Heart left ventricle (tissue), 16 donors: ENCODE measurements at regions not wholly inside any gene's neighbourhood (a gene's known extent, or its start where the extent isn't known, plus 50 kb on each side); places are given as distances from the start of the nearest gene placed in this dataset.

ENCODE experiments used
- ATAC-seq, 4 donors: fragments of 200-7000 bp; cut with Tn5 transposase; one replicate each; pipeline ENCODE4 v1.9.1; 2020 to 2022; ENCODE audit warnings: moderate library complexity in 4 of 4, mild to moderate bottlenecking in 3 of 4, moderate number of reproducible peaks in 1 of 4
- DNase-seq, 5 donors: peaks; one replicate each; pipeline ENCODE4 v3.0.0-alpha.2; 2020
- H3K27ac ChIP-seq, 12 donors: fragments of 200-600 bp; sonication (generic) in 4 of 12; one replicate each; pipeline versions ENCODE4 v1.5.0 to v1.8.0; 2016 to 2022; ENCODE audit warnings: mild to moderate bottlenecking in 2 of 12
- H3K27me3 ChIP-seq, 9 donors: fragments of 200-600 bp; sonication (generic) in 2 of 9; one replicate each; pipeline versions ENCODE4 v1.5.1 to v1.8.0; 2016 to 2022; ENCODE audit warnings: mild to moderate bottlenecking in 3 of 9
- H3K36me3 ChIP-seq, 9 donors: fragments of 200-600 bp; sonication (generic) in 2 of 9; one replicate each; pipeline versions ENCODE4 v1.5.0 to v1.8.0; 2018 to 2022; ENCODE audit warnings: mild to moderate bottlenecking in 2 of 9
- H3K4me1 ChIP-seq, 12 donors: fragments of 200-600 bp; sonication (generic) in 4 of 12; one replicate each; pipeline versions ENCODE4 v1.5.0 to v1.8.0; 2016 to 2022; ENCODE audit warnings: mild to moderate bottlenecking in 3 of 12
- H3K4me3 ChIP-seq, 12 donors: fragments of 200-600 bp; sonication (generic) in 4 of 12; one replicate each; pipeline versions ENCODE4 v1.5.0 to v1.8.0; 2017 to 2022; ENCODE audit warnings: mild to moderate bottlenecking in 9 of 12, moderate library complexity in 4 of 12
- H3K9me3 ChIP-seq, 12 donors: fragments of 200-600 bp; sonication (generic) in 4 of 12; one replicate each; pipeline versions ENCODE4 v1.5.0 to v1.8.0; 2016 to 2022; ENCODE audit warnings: mild to moderate bottlenecking in 1 of 12
- CTCF ChIP-seq, 12 donors: fragments of 200-600 bp; sonication (generic) in 4 of 12; IDR thresholded peaks; one replicate each; pipeline versions ENCODE4 v1.5.0 to v1.8.0; 2018 to 2022; ENCODE audit warnings: antibody characterized with exemption in 12 of 12, mild to moderate bottlenecking in 5 of 12
- POLR2A ChIP-seq, 2 donors: fragments of 450-650 bp; IDR thresholded peaks; one replicate each; pipeline ENCODE4 v1.6.1; 2017; ENCODE audit warnings: antibody characterized with exemption in 2 of 2, mild to moderate bottlenecking in 2 of 2, moderate library complexity in 2 of 2
- WGBS, 4 donors: extraction: QIAGEN DNeasy Blood & Tissue Kit in 2 of 4; methylation state at CpG; one replicate each; pipeline versions ENCODE4 v1.1.5 to v1.1.7; 2013 to 2018; 5-methylcytosine and 5-hydroxymethylcytosine counted together
- intact Hi-C, 10 donors: fragments of 100-400 bp; cut with DNase I; formaldehyde crosslinking; loops; one replicate each; pipeline versions ENCODE4 v1.11.1 to v1.14.2; 2022
- donor health status: ischemic (EF 13 %, LVEDD 7.1; RV severe dilation, severe dysfunction).
- donor health status: healthy with polysubstance abuse.
- donor health status: DM: no; HTN: yes; CAD: no.
- donor health status: DM: no; HTN: no; CAD: no.
- donor health status: ischemic (EF 25% LVEDD 6.9; RV normal size, moderate dysfunction).
- donor health status: ischemic (EF 25% LVEDD 5.7; RV mildly dilated, moderate dysfunction).
- donor health status: healthy.
- donor health status: DM: yes; HTN: yes; CAD: no.
- donor health status: ischemic (EF 35%, LVEDD 5.7; RV mildly dilated, moderate dysfunction).
- donor health status: nonischemic (EF 11% LVEDD 7.7; RV severe dilation, severe dysfunction).
- donor health status: DM: yes; HTN: yes; CAD: no.
- donor health status: PGD.
- donor health status: ischemic (EF 29% LVEDD 5.4; RV normal size, mild dysfunction).
- donor health status: nonischemic (EF 23%, LVEDD 6.1; RV moderate dilation, normal function).

- Histone ChIP-seq H3K4me3 (no peak overlapping the region), H3K9me3 (no peaks in the 10 kb centered on the region), H3K36me3 (no peaks in the 10 kb centered on the region), H3K27ac (no peak overlapping the region), H3K4me1 (no peaks in the 10 kb centered on the region), H3K27me3 (no peaks in the 10 kb centered on the region)
- intact Hi-C loops: no loop called here
- no peak for TF ChIP-seq CTCF (IDR thresholded peaks at IDR 0.05)
- DNase-seq (no peak), ATAC-seq (no peak)
- 50 to 62% (median 55%) methylated on average over 3 of the region's 3 CpGs for WGBS, 4 donors
These were observed 87.8 kb upstream of the FAM241A start for GRCh38 chr4:112057470-112057869.

GRCh38 chr4:112058433-112058832 is 86.8 kb upstream of the FAM241A start:
- intact Hi-C loops: no loop called here
- Histone ChIP-seq H3K4me3 (no peak overlapping the region), H3K4me1 (no peaks in the 10 kb centered on the region), H3K27me3 (no peaks in the 10 kb centered on the region), H3K36me3 (no peaks in the 10 kb centered on the region), H3K27ac (no peak overlapping the region), H3K9me3 (no peaks in the 10 kb centered on the region)
- no peak for ATAC-seq
- TF ChIP-seq CTCF (IDR thresholded peaks at IDR 0.05) (no peak), POLR2A (IDR thresholded peaks at IDR 0.05) (no peak)
- no peak for DNase-seq
- 72 to 80% (median 76%) methylated on average over 3 of the region's 3 CpGs for WGBS, 4 donors

GRCh38 chr4:112060212-112060611 is 85.0 kb upstream of the FAM241A start:
- TF ChIP-seq CTCF (IDR thresholded peaks at IDR 0.05) (peak in 2 of 12 donors; percentile 11 to 21), POLR2A (IDR thresholded peaks at IDR 0.05) (no peak)
- Histone ChIP-seq H3K27ac (no peak overlapping the region), H3K36me3 (no peaks in the 10 kb centered on the region), H3K9me3 (no peaks in the 10 kb centered on the region), H3K4me3 (no peak overlapping the region), H3K4me1 (no peaks in the 10 kb centered on the region), H3K27me3 (no peaks in the 10 kb centered on the region)
- intact Hi-C loops: no loop called here
- ATAC-seq: no peak
- DNase-seq: no peak

GRCh38 chr4:112061207-112061817 is 83.9 kb upstream of the FAM241A start:
- H3K4me1 ChIP-seq: no peaks in the 10 kb centered on the region
- DNase-seq (peak in 1 of 5 donors; percentile 25), ATAC-seq (no peak)
- H3K4me3 ChIP-seq: no peak overlapping the region
- no peaks in the 10 kb centered on the region for H3K9me3 ChIP-seq
- WGBS, 4 donors: 69 to 73% (median 71%) methylated on average over 2 of the region's 2 CpGs
- TF ChIP-seq CTCF (IDR thresholded peaks at IDR 0.05): no peak
- no peak for TF ChIP-seq POLR2A (IDR thresholded peaks at IDR 0.05)
- no peak overlapping the region for H3K27ac ChIP-seq
- intact Hi-C loops: no loop called here
- H3K36me3 ChIP-seq: no peaks in the 10 kb centered on the region
- H3K27me3 ChIP-seq: no peaks in the 10 kb centered on the region
